Coronary artery (tissue), 2 donors: ENCODE measurements at regions not wholly inside any gene's neighbourhood (a gene's known extent, or its start where the extent isn't known, plus 50 kb on each side); places are given as distances from the start of the nearest gene placed in this dataset.

Experiments used
- DNase-seq: peaks from one replicate; pipeline ENCODE4 v3.0.0-alpha.2; 2017; ENCODE audit warnings: low spot score
- H3K27ac ChIP-seq, 2 donors: fragments of 200-600 bp; sonication (generic); one replicate each; pipeline ENCODE4 v1.5.1; 2016 to 2019
- H3K4me3 ChIP-seq: fragments of 200-600 bp; sonication (generic); 2 replicates; pipeline ENCODE4 v1.5.1; 2016; ENCODE audit warnings: mild to moderate bottlenecking, moderate library complexity
- CTCF ChIP-seq: fragments of 200-600 bp; sonication (generic); IDR thresholded peaks from one replicate; pipeline ENCODE4 v1.5.1; 2019; ENCODE audit warnings: antibody characterized with exemption

DNA sequence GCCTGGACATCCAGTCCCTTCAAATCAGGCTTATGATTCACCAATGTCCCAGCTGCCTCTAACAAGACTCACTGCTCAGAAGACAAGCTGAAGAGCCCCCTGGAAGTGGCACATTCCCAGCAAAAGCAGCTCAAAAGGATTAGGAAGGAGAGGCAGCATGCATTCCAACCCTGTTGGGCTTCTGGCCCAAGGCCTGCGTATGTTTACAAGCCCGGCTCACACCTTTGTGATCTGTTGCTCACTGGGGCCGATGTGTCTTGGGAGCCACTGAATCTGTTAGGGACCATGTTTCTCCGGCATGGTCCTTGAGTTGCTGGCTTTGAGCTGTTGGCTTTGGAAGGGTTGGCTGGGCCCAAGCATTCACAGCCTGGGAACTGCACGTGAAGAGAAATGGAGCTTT lies 81.2 kb upstream of the C1orf174 start:
- no peak for TF ChIP-seq CTCF
- H3K27ac ChIP-seq: no peak overlapping the region
- H3K4me3 ChIP-seq: no peak overlapping the region
- no peak for DNase-seq

DNA sequence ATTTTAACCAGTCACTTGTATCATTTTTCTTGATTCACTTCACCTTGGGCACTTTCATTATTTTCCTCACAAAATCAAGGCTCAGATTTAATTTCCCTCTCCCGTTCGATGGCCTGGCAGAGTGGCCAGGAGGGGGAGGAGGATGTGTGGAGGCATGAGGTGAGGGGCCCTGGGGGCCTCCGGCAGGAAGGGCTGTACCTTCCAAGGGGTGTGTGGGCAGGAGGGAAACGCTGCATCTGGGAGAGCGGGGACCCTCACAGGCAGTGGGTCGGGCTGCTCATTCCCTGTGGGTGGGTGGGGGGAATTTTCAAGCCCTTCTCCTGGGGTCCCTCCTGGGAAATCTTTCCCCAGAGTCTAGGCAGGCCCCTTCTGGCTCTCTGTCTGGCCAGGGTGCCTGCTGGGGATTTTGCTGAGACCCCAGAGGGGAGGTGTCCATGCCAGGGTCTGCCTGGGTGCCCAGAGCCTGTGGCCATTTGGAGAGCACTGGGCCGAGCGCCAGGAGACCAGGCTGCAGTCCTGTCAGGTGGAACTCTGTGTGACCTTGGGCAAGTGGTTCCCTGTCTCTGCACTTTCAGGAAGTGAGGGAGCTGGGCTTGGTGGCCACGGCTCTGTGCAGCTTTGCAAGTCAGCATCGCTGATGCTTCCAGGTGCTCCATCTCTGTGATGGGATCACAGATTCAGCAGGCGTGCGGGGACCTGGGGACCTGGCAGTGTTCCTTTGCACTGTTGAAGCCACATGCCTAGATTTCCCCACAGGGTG lies 81.9 kb upstream of the C1orf174 start:
- TF ChIP-seq CTCF: no peak
- DNase-seq: no peak
- Histone ChIP-seq H3K4me3 (no peak overlapping the region), H3K27ac (no peak overlapping the region)

GRCh38 chr1:3983181-3983580 lies 83.1 kb upstream of the C1orf174 start:
- no peak for TF ChIP-seq CTCF

GRCh38 chr1:3984586-3984985 lies 84.5 kb upstream of the C1orf174 start:
- no peak overlapping the region for H3K27ac ChIP-seq
- no peak for DNase-seq
- no peak for TF ChIP-seq CTCF
- no peak overlapping the region for H3K4me3 ChIP-seq

More at GRCh38 chr1:3983181-3983580, 83.1 kb upstream of the C1orf174 start:
- no peak for DNase-seq
- no peak overlapping the region for H3K4me3 ChIP-seq
- no peak overlapping the region for H3K27ac ChIP-seq

GRCh38 chr1:3986686-3987218 lies 86.7 kb upstream of the C1orf174 start:
- no peak overlapping the region for H3K4me3 ChIP-seq
- no peak for TF ChIP-seq CTCF
- no peak for DNase-seq
- H3K27ac ChIP-seq: no peak overlapping the region

- no peak overlapping the region for H3K4me3 ChIP-seq
- DNase-seq: no peak
- no peak overlapping the region for H3K27ac ChIP-seq
- TF ChIP-seq CTCF: no peak
These were observed 87.7 kb upstream of the C1orf174 start for GRCh38 chr1:3987669-3988235.

- DNase-seq: no peak
- H3K27ac ChIP-seq: no peak overlapping the region
- no peak overlapping the region for H3K4me3 ChIP-seq
- no peak for TF ChIP-seq CTCF
These were observed 88.4 kb upstream of the C1orf174 start for GRCh38 chr1:3988431-3988830.
